Hepatic stellate cell (primary cell): ENCODE measurements at regions not wholly inside any gene's neighbourhood (a gene's known extent, or its start where the extent isn't known, plus 50 kb on each side); places are given as distances from the start of the nearest gene placed in this dataset.

Experiments
- DNase-seq: peaks from one replicate; pipeline ENCODE4 v3.0.0; 2011; ENCODE audit warnings: low spot score

DNA sequence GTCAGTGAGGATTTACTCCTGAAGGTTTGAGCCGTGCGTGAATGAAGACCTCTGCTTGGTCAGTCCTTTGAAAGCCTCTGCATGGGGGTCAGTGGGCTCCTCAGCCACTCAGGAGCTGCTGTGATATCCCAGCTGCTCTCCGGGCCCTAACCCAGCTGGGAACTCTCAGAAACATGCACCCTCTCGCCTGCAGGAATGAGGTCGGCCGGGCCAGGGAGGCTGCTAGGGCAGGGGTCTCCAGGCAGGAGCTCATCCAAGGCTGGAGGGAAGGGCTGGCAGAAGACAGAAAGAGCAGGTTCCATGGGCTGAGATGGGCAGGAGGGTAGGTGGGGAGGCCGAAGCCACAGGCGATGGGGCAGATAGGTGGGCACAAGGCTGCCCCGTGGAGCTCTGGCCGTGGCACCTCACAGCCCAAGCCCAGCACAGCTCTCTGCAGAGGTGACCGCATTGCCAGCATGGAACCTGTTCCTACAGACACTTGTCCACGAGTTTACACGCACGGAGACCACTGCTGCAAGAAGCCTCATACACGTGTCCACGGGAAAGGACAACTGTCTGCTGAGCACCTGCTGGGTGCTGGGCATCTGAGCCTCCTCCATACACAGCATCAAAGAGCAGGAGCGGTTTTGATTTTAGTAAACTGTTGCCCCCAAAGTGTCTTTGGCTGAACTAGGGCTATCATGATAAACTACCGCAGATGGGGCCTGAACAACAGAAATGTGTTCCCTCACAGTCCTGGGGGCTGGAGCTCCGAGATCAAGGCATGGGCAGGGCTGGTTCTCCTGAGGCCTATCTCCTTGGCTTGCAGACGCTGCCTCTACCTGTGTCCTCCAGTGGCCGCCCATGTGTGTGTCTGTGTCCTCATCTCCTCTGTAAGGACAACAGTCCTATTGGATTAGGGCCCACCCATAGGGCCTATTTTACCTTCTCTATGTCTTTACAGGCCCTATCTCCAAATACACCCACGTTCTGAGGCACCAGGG, 85.2 kb upstream of the ADAMTS2 start:
- DNase-seq, result no peak

GRCh38 chr5:179427676-179428056, 82.4 kb upstream of the ADAMTS2 start:
- DNase-seq, result no peak

GRCh38 chr5:179427032-179427675, 81.9 kb upstream of the ADAMTS2 start:
- DNase-seq, result no peak

DNA sequence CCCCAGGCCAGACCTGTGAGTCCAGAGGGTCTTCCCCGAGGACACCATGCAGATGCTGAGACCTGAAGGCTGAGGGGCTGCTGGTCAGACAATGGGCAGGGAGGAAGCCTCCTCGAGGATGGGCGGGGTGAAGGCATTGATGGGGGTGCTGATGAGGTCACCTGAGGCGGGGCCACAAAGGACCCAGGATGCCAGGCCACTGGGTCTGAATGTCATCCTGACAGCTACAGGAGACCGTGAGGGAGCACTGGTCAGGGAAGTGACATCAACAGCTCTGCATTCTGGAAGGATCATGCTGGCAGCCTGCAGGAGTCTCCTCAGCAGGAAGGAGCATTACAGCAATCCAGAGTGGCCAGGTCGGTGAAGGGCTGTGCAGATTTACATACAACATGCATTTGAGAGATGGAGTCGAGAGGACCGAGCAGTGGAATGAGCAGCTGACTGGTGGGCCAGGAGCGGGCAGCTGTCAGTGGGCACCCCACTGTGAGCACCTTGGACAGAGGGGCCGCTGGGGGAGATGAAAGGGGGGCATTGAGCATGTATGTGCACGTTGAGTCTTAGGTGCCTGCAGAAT, 77.7 kb upstream of the ADAMTS2 start:
- DNase-seq, result no peak

DNA sequence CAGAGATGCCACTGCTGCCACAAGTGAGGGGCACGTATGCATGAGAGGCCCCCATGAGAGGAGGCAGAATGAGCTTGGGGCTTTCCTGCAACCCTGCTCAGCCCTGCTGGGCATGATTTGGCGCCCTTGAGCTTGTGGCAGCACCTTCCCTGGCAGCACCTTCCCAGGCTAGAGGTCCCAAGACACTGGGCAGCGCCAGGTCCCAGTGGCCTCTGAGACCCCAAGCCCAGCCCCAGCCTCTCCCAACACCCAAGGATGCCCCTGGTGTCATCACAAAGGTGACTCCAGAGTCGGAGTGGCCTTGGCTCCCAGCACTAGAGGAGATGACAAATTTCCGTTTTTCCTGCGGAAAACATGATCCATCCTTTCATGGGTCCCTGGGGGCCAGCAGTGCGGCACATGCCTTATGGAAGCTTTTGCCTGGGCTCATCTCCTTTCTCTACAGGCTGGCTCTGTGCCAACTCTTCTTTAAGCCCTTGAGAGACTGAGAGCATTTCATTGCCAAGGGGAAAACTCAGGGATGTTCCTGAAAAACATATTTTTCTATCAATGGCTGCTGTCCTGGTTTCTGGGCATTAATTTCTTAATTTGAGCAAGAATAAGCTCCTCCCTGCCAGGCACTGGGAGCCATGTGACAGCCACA, 77.1 kb upstream of the ADAMTS2 start:
- DNase-seq, result no peak

- DNase-seq, result no peak
These were observed 76.1 kb upstream of the ADAMTS2 start for GRCh38 chr5:179421144-179421901.

- DNase-seq, result no peak
These were observed 75.2 kb upstream of the ADAMTS2 start for GRCh38 chr5:179420476-179420875.

DNA sequence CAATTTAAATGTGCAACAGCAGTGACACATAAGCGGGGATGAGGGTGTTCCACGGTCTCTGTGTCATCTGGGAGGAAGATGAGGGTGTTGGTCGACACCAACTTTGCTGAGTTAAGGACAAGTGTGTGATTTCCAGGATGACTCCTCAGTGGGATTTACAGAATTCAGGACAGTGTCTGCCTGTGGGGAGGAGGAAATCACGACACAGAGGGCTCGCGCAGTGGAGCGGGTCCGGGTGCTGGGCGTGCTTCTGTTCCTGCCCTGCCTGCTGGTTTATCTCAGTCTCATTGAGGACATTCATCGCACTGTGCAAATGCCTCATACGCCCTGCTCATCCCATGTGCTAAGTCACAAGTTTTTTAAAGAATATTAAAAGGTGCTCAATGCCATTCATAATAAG, 73.7 kb upstream of the ADAMTS2 start:
- DNase-seq, result no peak

GRCh38 chr5:179417696-179418095, 72.4 kb upstream of the ADAMTS2 start:
- no peak for DNase-seq

GRCh38 chr5:179417016-179417415, 71.8 kb upstream of the ADAMTS2 start:
- DNase-seq, result no peak

DNA sequence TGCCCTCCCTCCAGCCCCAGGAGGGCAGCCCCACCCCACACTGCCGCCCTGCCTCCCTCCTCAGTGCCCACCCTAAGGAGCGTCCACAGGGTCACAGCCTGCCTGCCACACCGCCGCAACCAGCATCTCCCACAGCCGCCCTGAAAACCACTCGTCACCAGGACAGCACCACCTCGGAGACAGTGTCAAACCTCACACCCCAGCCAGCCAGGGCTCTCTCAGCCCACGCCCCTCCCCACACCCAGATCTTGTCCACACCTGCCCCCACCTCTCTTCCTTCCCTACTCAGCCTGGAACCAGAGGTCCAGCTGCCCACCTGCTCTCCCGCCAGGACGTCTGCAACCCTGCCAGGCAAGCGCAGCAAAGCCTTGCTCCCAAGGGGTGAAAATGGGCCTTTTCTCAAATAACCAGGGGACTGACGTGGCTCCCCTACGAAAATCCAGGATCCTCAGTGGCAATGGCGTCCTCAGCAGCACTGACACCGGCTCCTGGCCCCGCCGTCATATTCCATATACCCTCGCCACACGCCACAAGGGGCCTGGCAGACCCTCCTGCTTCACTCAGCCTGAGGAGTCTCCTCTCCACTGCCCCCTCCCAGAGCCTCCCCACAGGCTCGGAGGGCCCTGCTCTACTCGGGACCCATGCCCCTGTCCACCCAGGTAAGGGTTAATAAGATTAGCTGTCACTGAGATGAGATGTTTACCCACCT, 71.0 kb upstream of the ADAMTS2 start:
- no peak for DNase-seq

DNA sequence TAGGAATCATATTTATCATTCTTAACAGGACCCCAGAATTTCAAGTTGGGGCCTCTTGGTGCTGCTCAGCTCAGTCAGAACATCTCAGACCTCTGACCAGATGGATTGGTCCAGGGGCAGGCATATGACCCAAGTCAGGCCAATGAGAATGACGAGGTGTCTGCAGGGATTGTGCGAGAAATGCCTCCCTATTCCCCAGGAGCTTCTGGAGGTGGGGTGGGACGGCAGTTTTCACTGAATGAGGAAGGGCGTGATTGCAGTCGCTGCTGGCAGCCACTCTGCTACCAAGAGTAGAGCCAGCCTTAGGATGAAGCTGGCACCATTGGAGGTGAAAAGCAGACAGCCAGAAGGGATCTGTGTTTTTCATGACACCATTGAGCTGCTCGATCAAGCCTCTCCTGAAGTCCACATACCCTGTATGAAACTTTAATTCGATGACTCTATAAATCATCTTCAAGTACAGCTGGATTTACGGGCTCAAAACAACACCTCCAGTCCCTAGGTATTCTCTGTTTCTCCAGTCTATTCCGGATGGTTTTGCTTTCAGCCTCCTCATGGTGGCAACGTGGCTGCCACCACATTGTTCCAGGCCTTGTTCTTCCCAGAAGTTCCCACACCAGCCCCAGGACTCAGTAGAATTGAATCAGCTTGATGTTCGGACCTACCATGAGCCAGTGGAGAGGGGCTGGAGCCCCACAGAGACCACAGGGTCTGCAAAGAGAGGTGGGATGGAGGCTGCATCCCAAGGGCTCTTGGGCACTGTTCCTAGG, 70.2 kb upstream of the ADAMTS2 start:
- DNase-seq, result no peak

- DNase-seq, result no peak
These were observed 69.4 kb upstream of the ADAMTS2 start for GRCh38 chr5:179414459-179415261.

DNA sequence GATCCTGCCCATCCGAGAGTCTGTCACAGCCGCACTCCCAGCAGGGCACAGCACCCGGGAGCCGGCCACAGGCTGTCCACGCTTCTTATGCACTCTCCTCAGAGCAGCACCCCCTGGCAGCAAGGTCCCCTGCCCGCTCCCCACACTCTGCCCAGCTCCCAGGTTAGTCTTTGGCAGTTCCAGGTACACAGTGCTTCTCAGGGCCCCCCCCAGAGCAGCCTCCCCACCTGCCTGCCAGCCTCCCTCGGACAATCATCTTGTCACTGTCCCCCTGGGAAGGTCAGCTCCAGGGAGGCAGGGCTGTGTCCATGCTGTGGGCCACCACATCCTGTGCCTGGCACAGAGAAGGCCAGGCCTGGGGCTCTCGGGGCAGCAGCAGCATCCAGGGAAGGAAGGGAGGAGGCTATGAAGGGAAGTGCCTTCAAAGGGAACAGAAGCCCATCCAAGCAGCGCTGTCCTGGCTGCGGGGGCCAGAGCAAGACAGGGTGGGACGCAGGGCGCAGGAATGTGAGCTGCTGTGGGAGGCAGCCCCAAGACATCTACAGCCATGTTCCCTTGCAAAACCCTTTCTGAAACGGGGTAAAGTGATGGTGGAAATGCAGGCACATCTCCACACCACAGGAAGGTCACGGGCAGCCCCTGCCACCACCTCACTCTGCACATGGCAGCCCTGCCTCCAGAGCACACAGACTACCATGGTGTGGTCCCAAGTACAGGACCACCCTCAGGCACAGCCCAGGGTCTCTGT, 68.6 kb upstream of the ADAMTS2 start:
- DNase-seq, result no peak

- no peak for DNase-seq
These were observed 67.9 kb upstream of the ADAMTS2 start for GRCh38 chr5:179413086-179413690.

GRCh38 chr5:179411161-179411841, 66.0 kb upstream of the ADAMTS2 start:
- DNase-seq, result no peak

- DNase-seq, result no peak
These were observed 65.3 kb upstream of the ADAMTS2 start for GRCh38 chr5:179410291-179411160.
